SH-SY5Y (cell line): ENCODE measurements at regions not wholly inside any gene's neighbourhood (a gene's known extent, or its start where the extent isn't known, plus 50 kb on each side); places are given as distances from the start of the nearest gene placed in this dataset.

Experiments
- GATA2 ChIP-seq: IDR thresholded peaks from 2 replicates; pipeline ENCODE4 v1.6.1; 2011; ENCODE audit warnings: mild to moderate bottlenecking, low read depth, low read length
- GATA3 ChIP-seq: IDR thresholded peaks from 2 replicates; pipeline ENCODE4 v1.6.1; 2011; ENCODE audit warnings: low read depth, mild to moderate bottlenecking, low read length, moderate library complexity

- TF ChIP-seq GATA2 (no peak), GATA3 (no peak)
These were observed 122.6 kb downstream of the KCTD15 start for GRCh38 chr19:33919291-33919690.

- TF ChIP-seq GATA3 (no peak), GATA2 (no peak)
These were observed 124.5 kb downstream of the KCTD15 start for GRCh38 chr19:33921165-33921564.

- TF ChIP-seq GATA2: no peak
These were observed 129.6 kb downstream of the KCTD15 start for GRCh38 chr19:33926306-33926705.

GRCh38 chr19:33927789-33928457 lies 131.3 kb downstream of the KCTD15 start:
- TF ChIP-seq GATA3: no peak
- no peak for TF ChIP-seq GATA2

- TF ChIP-seq GATA3: no peak
- no peak for TF ChIP-seq GATA2
These were observed 131.8 kb downstream of the KCTD15 start for GRCh38 chr19:33928458-33928950.

- TF ChIP-seq GATA3 (no peak), GATA2 (no peak)
These were observed 137.3 kb downstream of the KCTD15 start for GRCh38 chr19:33933931-33934330.

GRCh38 chr19:33938821-33939220 lies 142.2 kb downstream of the KCTD15 start:
- no peak for TF ChIP-seq GATA3
- no peak for TF ChIP-seq GATA2

GRCh38 chr19:33941133-33941532 lies 144.5 kb downstream of the KCTD15 start:
- TF ChIP-seq GATA3: no peak
- TF ChIP-seq GATA2: no peak

- TF ChIP-seq GATA3: no peak
- TF ChIP-seq GATA2: no peak
These were observed 150.0 kb downstream of the KCTD15 start for GRCh38 chr19:33946535-33947264.

- TF ChIP-seq GATA3: no peak
- no peak for TF ChIP-seq GATA2
These were observed 150.7 kb downstream of the KCTD15 start for GRCh38 chr19:33947265-33947964.

- TF ChIP-seq GATA2 (no peak), GATA3 (no peak)
These were observed 152.1 kb downstream of the KCTD15 start for GRCh38 chr19:33948651-33949335.

GRCh38 chr19:33950091-33950750 lies 153.6 kb downstream of the KCTD15 start:
- no peak for TF ChIP-seq GATA3
- no peak for TF ChIP-seq GATA2

GRCh38 chr19:33953023-33953422 lies 156.4 kb downstream of the KCTD15 start:
- TF ChIP-seq GATA3 (no peak), GATA2 (no peak)

GRCh38 chr19:33953592-33953991 lies 156.9 kb downstream of the KCTD15 start:
- no peak for TF ChIP-seq GATA2
- TF ChIP-seq GATA3: no peak

GRCh38 chr19:33954686-33955085 lies 158.0 kb downstream of the KCTD15 start:
- TF ChIP-seq GATA2 (no peak), GATA3 (no peak)
